ENCODE measurements at regions not wholly inside any gene's neighbourhood (a gene's known extent, or its start where the extent isn't known, plus 50 kb on each side); places are given as distances from the start of the nearest gene placed in this dataset.
"Not testable (repeated sequence)": the region's sequence is repeated elsewhere in the genome, so short reads cannot be mapped to it uniquely, and the experiment has no call there.

DNA sequence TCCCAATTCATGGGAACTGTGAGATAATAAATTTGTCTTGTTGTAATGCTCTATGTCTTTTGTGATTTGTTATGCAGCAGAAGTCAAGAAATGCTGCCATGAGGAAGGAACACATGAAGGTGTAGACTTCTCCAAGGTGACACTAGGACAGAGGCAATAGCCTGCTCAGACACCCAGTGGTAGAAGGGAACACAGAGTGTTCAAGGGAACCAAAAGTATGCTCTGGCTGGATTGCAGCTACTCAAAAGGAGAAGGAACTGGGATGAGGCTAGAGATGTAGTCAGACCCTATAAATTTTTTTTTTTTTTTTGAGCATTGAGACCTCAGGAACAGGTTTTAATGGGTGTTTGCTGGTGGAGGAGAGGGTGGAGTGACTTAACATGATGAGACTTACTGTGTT, 232.5 kb downstream of the PARP8 start:
- DNase-seq = no peak

- no peak for DNase-seq
These were observed 234.6 kb downstream of the PARP8 start for GRCh38 chr5:50900952-50901510.

DNA sequence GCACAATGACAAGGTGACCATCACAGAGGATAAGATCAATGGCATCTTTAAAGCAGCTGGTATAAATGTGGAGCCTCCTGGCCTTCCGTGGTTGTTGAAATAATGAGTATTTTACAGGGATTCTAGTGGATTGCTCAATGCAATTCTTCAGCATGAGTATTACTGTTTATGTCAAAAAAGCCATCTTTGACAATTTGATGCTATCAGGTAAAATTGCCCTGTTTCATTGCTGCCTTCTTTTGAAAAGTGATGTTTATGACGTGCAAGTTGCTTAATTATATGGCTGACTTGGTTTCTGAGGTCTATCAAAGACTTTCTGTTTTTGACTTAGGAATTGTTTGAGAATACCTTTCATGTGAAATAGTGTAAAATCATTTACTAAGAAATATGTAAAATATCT, 237.2 kb downstream of the PARP8 start:
- DNase-seq = no peak

GRCh38 chr5:50905996-50906570, 239.6 kb downstream of the PARP8 start:
- no peak for DNase-seq

DNA sequence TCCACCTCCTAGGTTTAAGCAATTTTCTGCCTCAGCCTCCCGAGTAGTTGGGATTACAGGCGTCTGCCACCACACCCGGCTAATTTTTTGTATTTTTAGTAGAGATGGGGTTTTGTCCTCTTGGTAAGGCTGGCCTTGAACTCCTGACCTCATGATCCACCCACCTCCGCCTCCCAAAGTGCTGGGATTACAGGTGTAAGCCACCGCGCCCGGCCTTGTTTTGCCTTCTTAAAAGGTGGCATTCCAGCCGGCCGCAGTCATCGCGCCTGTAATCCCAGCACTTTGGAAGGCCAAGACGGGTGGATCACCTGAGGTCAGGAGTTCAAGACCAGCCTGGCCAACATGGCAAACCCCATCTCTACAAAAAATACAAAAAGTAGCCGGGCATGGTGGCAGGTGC, 253.7 kb downstream of the PARP8 start:
- DNase-seq = not testable (repeated sequence)

GRCh38 chr5:50921366-50922133, 255.1 kb downstream of the PARP8 start:
- no peak for DNase-seq

GRCh38 chr5:50922134-50922941, 255.9 kb downstream of the PARP8 start:
- not testable (repeated sequence) for DNase-seq

DNA sequence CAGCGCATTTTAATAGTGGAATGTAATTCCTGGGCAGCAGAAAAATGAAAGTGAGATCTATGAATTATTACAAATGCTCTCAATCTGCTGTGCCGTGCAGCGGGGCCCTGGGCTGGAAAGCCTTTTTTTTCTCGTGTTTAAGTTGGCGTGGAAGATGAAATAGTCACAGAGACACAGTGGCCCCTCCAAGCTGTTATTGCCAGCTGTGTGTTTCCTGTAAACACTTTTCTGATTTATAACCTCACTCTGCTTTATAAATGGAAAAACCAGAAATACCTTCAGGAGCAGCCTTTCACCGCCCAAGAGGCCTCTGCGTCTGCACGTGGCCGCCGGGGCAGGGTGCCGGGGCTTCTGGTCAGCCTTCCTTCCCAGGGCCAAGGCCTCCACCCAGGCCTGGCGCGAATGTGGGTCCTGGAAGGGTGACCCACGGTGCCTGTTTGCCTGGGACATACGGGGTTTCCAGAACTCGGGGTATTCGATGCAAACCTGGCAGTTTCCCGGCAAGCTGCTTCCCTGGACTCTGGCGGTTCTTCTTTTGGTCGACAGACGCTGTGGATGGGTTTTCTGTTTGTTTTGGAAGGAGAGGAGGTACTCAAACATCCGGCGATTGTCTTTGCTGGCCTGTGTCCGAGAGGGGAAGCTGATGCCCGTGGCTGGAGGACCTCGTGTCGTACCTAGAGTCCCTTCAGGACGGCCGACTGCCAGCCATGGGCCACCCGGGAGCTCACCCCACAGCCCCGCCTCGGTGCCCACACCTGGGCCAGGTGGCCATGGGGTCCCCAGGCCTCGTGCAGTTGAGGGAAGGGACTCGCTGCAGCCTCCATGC, 256.7 kb downstream of the PARP8 start:
- DNase-seq = no peak

GRCh38 chr5:50923768-50924494, 257.5 kb downstream of the PARP8 start:
- DNase-seq = no peak

DNA sequence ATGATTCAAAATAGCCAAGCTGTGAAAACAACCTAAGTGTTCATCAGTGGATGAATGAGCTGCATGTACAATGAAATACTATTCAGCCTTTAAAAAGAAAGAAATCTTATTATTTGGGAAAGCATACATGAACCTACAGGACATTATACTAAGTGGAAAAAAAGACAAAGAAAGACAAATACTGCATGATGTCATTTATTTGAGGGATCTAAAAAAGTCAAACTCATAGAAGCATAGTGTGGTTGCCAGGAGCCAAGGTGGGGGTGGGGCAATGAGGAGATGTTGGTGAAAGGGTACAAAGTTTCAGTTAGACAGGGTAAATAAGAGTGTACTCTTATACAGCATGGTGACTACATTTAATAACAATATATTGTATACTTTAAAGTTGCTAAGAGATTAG, 261.5 kb downstream of the PARP8 start:
- no peak for DNase-seq

DNA sequence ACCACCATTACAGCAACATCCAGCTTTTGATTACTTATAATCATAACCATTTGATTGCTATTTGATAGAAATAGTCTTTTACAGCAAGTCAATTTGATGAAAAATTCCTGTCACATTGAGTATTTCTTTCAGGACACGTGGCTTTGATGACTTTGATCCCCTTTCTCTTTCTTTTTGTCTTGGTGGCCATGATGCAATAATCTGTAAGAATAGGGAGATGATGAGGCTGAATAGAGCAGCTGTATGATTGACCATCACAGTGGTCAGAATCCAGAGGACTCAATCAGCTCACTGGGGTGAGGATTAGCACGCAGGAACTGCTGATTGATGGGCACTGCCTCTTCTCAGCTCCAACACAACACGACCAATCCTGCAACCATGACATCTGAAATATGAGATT, 262.7 kb downstream of the PARP8 start:
- DNase-seq = no peak

DNA sequence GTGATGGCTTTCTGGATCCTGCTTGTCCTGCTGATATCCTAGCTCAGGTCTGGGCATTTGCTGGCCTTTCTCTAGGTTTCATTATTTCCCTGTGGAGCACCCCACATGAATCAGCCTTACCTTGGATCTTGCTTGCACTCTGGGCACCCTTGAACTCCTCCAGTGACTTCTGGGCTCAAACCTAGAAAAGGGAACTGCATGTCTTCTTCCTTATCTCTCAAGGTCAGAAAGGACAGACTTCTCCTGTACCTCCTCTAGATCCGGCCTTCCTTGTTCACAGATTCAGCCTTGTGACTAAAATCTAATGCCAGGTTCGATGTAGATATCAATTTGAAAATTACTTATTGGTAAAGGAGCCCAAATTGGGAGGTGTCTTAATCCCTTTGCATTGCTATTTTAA, 267.9 kb downstream of the PARP8 start:
- no peak for DNase-seq

DNA sequence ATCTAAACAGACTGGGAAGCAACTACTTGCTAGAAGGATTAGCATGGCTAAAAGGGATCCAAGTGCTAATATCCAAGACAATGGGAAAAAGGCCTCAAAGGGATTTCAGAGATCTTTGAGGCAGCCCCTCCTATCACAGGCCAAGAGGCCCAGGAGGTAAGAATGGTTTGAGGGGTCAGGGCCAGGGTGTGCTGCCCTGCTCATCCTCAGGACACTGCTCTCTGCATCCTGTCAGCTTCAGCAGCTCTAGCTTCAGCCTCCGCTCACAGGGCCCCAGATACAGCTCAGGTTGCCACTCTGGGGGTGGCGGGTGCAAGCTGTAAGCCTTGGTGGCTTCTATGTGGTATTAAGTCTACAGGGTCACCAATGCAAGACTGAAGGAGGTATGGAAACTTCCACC, 278.7 kb downstream of the PARP8 start:
- no peak for DNase-seq

DNA sequence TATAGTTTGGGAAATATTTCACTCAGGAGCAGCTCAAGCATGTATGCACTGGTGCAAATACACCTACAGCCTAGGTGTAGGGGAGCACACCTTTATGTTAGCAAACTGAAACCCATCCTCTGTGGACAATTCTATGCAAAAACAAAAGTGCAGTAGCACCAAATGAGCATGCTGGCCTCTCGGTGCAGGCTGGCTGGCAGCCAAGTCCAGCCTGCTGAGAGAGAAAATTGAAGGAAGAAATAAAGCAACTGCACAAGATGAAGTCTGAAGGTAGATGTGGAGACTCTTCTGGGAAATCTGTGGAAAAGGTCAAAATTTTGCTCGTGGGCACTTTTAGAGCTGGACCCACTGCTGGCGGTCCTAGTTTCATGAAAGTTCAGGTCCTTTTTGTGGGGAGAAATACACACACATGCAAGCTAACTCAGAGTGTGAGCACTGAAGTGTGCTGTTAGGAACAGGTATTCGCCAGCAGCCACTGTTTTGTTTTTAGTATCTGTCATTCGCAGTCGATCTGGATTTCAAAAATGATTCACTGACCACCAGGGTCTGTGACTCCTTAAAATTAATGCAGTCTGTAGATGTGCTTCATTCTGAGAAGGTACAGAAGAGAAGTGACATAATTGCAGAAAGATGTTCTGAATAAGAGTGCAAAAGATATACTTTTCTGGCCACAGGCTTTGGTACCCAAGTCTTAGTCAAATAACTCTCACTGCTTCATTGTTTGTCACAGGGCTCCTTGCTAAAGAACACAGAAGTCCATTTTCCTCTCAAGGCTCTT, 281.7 kb downstream of the PARP8 start:
- DNase-seq = no peak

DNA sequence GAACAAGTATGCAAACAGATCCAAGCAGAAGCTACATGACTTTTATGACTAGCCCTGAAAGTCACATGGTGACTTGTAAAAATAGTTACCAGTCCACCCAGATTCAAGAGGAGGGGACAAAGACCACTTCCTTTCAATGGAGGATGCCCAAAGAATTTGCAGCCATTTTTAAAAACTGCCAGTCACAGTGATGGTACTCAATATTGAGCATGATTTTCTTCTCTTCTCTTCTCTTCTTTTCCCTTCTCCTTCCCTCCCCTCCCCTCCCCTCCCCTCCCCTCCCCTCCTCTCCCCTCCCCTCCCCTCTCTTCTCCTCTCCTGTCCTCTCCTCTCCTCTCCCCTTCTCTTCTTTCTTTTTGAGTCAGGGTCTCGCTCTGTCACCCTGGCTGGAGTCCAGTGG, 286.9 kb downstream of the PARP8 start:
- DNase-seq = no peak

DNA sequence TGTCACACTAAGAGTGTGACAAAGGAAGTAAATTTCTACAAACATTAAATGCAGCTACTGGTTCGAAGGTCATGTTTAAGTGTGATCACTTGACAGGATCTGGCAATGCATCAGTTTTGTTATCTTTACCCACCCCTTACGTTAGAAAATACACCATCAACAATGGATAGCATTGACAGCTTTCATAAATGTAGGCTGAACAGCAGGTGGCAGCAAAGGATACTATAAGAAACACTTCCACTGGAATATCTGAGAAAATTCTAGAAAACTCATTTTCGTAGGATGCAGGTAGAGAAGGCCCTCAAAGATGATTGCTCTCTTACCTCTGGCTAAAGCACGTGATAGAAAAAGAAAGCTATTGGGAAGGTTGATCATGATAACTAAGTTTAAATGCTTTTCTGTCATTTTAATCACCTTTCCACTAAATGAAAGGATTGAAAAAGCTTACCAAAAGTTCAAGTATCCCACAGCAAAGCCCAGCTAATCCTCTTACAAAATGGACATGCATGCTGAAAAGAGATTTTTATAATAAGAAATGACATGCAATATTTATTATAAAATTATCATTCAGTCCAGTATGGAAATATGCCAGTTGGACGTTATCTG, 292.5 kb downstream of the PARP8 start:
- DNase-seq = peak; percentile 69

- peak; percentile 73 for DNase-seq
These were observed 296.8 kb downstream of the PARP8 start for GRCh38 chr5:50962934-50963872.

GRCh38 chr5:50963971-50964745, 297.7 kb downstream of the PARP8 start:
- no peak for DNase-seq

Measured in hematopoietic multipotent progenitor cell treated with erythropoietin and hydrocortisone succinate and interleukin-3 and kit ligand, for 6 days (in vitro differentiated cells).